SU-DHL-6 (cell line): ENCODE measurements at regions not wholly inside any gene's neighbourhood (a gene's known extent, or its start where the extent isn't known, plus 50 kb on each side); places are given as distances from the start of the nearest gene placed in this dataset.

Source experiments
- CTCF ChIP-seq: fragments of 200-600 bp; sonication (generic); IDR thresholded peaks from one replicate; pipeline ENCODE4 v1.5.1; 2017; ENCODE audit warnings: antibody characterized with exemption, mild to moderate bottlenecking, low read length, moderate library complexity; ENCODE audit not compliant: insufficient read depth, poor library complexity, severe bottlenecking
- EZH2phosphoT487 ChIP-seq: fragments of 200-600 bp; sonication (generic), shearing (Covaris generic); conservative IDR thresholded peaks from 2 replicates; pipeline ENCODE4 v1.6.1; 2018; ENCODE audit warnings: mild to moderate bottlenecking, antibody characterized with exemption, low read length, moderate library complexity, mixed read lengths

DNA sequence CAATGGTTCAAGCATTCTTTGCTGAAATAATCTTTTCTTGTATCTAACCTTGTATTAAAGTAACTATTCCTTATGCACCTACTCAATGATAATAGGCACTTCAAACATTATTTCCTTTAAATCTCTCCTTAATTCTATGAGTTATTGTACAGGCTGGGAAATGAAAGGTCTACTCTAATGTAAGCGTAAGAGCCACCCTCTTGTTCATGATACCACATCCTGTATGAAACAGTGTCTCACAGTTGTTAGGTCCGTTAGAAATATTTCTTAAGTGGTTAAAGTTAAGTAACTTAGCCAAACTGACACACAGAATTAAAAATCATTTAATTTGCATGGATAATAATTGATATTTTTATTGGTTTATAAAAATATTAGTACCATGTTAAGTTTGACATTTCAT, 162.5 kb upstream of the RPRM start:
- TF ChIP-seq CTCF (no peak), EZH2phosphoT487 (no peak)
